ENCODE measurements at regions not wholly inside any gene's neighbourhood (a gene's known extent, or its start where the extent isn't known, plus 50 kb on each side); places are given as distances from the start of the nearest gene placed in this dataset.

DNA sequence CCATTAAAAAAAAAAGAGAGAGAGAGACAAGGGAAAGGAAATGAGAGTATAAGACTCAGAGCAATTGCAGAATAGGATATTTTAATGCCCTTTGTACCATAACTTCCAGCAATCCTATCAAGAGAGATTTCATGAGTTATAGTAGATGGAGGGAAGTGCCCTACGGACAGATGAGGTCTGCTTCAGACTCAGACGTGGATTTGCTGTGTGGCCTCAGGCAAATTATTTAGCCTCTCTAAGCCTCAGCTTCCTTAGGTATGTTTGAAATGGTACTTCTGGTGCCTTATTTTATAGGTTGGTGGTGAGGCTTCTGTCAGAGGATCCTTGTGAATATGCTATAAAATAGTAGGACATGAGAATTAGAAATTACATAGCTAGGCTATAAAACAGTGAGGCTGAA, 448.2 kb downstream of the EDEM1 start:
- DNase-seq, result no peak

GRCh38 chr3:5638550-5638949, 451.0 kb downstream of the EDEM1 start:
- no peak for DNase-seq

GRCh38 chr3:5644773-5645670, 457.5 kb downstream of the EDEM1 start:
- DNase-seq, result no peak

DNA sequence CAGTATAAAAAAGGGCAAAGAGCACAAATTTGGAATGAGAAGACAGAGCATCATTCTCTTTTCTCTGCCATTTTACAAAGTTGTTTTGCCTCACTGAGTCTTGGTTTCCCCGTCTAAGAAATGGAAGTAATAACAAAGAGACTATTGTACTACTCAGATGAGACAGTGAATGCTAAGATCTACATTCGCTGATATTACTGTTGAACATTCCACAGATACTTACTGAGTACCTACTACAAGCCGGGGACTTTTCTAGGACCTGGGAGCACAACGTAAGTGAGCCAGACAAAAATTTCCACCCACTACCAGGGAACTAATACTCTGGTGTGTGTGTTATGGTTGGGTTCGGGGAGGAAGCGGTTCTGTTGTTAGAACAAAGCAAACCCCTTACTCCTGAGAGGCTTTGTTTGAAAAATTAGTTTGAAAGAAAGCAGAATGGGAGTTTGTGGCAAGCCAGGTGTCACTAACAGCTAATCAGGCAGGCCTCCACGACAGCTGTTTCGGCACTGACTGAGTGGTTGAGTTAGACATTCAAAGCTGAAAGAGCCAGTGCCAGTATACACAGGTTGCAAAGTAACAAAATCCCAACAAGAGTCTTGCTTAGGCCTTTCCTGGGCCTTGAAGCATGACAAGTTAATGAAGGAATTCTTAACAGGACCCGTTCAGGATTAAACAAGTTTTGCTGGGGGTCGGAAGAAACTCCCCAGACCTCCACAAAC, 458.3 kb downstream of the EDEM1 start:
- DNase-seq, result no peak

DNA sequence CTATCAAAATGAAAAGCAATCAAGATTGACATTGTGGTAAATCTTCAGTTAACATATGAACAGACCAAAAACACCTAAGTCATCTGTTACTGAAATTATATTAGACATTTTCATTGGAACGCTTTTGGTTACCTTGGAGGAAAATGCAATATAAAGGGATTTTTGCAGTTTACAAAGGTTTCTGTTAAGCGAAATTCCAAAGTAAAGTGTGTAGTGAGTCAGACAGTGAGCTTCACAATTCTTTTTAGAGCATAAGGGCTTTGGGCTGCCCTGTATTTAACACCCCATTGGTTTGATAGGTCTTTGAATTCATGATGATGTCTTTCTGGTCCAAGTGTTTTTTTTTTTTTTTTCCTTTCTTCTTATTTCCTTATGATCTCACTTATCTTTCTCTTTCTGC, 462.8 kb downstream of the EDEM1 start:
- no peak for DNase-seq

GRCh38 chr3:5651351-5651750, 463.8 kb downstream of the EDEM1 start:
- no peak for DNase-seq

DNA sequence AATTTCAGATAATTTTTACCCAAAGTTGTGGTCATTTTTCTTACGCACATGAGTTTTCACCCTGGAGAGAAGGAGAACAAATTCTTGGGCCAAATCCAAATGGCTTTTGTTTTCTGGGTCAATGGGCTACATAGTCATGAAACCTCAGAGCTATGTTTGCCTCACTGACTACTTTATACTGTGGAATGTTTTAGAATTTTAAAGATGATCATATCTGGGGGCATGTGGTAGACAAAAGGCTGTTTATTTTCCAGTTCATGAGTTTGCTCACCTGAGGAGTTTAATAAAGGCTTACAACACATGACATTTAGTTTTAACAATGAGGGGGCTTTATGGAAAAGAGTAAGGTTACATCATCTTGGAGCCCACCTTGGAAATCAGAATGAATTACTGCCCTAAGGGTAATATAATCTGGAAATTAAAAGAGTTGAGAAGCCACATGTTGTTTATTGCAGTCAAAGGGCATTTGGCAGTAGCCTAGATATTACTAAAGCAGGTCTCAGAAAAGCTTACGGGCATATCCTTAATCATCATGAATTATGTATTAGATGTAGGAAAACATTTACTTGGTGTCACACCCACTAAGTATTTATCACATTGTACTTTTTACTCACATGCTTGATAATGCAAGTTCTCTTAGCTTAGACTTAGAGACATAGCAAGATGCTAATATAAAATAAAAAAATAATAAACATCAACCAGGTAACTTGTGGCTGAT, 466.1 kb downstream of the EDEM1 start:
- DNase-seq, result no peak

GRCh38 chr3:5657106-5657505, 469.6 kb downstream of the EDEM1 start:
- no peak for DNase-seq

DNA sequence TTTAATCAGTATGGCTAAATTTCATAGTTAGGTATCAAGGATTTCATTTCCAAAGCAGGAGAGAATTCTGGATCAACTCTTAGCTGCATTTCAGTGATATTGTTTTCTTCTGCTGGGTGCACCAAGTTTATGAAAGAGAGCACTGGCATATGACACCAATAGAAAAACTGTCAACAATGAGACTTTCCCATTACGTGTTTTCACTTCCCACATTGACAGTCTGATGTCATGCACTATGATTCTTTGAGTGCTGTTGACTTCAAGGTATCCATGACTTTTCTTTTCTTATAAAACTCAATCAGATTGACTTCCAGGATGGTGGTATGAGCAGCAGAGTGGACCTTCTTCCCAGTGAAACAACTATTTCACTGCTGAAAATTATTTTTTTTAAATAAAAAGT, 476.1 kb downstream of the EDEM1 start:
- no peak for DNase-seq

- no peak for DNase-seq
These were observed 478.9 kb downstream of the EDEM1 start for GRCh38 chr3:5666455-5666854.

- no peak for DNase-seq
These were observed 486.0 kb downstream of the EDEM1 start for GRCh38 chr3:5673521-5673920.

DNA sequence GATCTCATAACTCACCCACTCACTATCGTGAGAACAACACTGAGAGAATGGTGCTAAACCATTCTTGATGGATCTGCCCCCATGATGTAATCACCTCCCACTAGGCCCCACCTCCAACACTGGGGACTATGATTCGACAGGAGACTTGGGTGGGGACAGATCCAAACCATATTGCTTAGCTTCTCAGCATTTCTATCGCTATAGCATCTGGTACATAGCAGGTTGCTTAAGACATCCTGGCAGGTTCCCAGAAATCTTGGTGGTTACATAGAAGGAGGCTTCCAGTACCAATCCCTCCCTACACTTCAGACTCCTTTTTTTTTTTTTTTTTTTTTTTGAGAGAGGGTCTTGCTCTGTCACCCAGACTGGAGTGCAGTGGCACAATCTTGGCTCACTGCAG, 487.8 kb downstream of the EDEM1 start:
- DNase-seq, result no peak

- DNase-seq, result no peak
These were observed 490.0 kb downstream of the EDEM1 start for GRCh38 chr3:5677555-5677954.

DNA sequence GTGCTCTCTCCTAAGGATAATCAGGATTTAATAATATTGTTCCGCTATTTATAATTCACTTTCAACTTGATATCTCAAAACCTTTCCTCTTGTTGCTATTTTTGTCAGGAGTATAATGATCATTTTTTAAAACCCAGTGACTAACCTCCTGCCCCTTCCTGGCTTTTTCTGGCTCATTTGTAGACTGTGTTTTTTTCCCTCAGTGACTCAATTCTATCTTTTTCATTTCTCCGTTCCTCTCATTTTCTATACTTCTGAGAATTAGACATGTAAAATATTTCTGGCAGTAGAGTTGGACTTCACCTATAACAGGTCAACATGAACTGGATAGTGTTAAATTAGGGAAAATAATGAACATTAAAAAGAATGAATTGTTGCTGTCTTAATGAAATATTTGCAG, 490.7 kb downstream of the EDEM1 start:
- DNase-seq, result no peak

GRCh38 chr3:5678844-5679243, 491.3 kb downstream of the EDEM1 start:
- no peak for DNase-seq

GRCh38 chr3:5687230-5687629, 499.7 kb downstream of the EDEM1 start:
- DNase-seq, result no peak

DNA sequence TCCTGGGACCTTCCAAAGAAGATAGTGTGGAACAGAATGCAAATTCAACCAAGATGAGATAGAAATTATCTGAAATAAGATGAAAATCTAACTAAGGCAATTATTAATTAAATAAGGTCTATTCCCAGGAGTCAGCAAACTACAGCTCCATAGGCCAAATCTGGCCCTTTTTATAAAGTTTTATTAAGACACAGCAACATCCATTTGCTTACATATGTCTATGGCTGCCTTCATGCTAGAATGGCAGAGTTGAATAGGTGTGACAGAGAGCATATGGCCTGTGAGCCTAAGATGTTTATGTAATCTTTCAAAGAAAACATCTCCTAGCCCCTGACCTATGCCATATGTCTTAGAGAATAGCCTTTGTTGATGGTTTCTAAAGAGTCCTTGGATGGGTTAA, 503.0 kb downstream of the EDEM1 start:
- no peak for DNase-seq

- DNase-seq, result no peak
These were observed 503.5 kb downstream of the EDEM1 start for GRCh38 chr3:5690904-5691532.

DNA sequence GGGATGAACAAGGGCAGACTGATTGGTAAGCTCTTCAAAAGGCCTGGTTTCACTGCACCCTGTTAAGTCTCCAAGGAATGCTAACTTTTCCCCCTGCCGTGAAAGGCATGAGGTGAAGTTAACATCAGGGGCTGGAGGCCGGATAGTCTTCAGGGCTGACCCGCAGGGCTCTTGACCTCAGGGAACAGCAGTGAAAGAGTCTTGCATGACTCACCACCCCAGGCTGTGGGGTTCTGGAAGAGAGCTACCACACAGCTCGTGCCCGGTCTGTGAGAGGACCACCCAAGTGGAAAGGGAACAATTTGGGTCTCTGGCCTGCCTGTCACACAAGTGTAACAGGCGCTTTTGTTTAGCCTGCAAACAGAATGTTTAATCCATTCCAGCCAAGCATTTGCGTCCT, 504.9 kb downstream of the EDEM1 start:
- no peak for DNase-seq

- no peak for DNase-seq
These were observed 506.8 kb downstream of the EDEM1 start for GRCh38 chr3:5694266-5694665.

DNA sequence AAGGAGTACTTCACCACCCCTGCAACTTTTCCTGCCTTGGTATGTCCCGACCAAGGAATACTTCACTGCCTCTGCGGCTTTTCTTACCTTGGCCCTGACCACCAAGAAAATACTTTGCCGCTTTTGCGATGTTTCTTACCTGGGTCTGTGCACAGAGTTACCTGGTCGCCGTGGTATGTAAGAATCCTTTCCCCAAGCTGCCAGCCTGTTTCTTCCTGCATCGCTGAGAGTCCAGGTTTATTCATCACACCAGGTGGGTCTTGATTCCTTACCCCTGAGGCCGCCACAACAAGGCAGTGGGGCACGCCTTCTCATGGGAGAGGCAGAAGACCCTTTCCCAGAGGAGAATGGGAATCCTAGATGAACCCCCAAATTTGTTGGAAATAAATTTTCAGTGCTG, 511.3 kb downstream of the EDEM1 start:
- DNase-seq, result no peak

GRCh38 chr3:5699313-5699712, 511.8 kb downstream of the EDEM1 start:
- DNase-seq, result no peak

DNA sequence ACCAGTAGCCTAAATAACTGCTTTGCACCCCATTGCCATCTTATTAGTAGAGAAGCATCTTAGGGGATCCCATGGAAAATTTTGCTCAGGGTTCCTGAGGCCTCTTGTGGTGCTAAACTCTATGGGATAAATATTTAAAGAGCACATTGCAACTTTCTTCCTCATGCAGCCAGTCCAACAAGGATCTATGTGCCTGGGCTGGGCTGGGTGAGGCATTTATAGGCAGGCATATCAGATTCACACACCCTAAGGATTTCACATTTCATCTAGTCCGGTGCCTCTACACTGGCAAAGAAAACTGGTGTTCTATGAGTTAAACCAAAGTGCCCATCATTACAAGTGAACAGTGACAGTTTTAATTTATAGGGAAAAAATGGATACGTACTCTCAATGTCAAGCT, 512.3 kb downstream of the EDEM1 start:
- no peak for DNase-seq

Data from T-helper 1 cell (primary cell).